GM21737 (cell line): ENCODE measurements at regions not wholly inside any gene's neighbourhood (a gene's known extent, or its start where the extent isn't known, plus 50 kb on each side); places are given as distances from the start of the nearest gene placed in this dataset.

Experiments
- ATAC-seq: cut with Tn5 transposase; IDR thresholded peaks from one replicate; pipeline ENCODE4 v1.9.1; 2021; ENCODE audit warnings: mild to moderate bottlenecking, moderate library complexity; ENCODE audit not compliant: unreplicated experiment

DNA sequence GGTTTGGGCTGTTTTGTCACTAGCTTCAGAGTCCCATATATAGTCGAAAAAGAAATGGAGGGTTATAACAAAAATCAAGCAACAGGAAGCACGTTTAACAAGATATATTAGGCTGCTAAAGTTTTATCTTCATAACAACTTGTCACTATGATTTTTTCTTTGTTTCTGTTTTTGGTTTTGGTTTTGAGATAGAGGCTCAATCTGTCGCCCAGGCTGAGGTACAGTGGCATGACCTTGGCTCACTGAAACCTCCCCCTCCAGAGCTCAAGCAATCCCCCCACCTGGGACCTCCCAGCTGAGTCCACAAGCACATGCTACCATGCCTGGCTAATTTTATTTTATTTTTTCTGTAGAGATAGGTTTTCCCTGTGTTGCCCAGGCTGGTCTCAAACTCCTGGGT, 2664.4 kb downstream of the ARAP2 start:
- no peak for ATAC-seq

DNA sequence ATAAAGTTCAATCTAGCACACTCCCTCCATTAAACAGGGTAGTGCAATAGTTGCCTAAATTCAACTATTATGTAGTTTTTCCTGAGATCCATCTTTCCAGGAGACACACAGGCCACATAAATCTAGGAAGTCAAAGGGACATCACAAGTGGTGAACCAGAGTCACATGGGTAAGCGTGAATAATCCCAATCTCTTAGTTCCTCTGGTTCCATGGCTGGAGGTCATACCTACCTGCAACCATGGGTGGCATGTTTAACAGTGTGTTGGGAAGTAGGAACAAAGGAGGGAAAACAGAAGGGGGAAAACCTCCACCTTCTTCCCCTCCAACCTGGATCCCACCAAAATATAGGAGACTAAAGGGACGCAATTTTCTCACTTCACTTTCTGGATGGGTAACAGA, 2651.6 kb downstream of the ARAP2 start:
- no peak for ATAC-seq

DNA sequence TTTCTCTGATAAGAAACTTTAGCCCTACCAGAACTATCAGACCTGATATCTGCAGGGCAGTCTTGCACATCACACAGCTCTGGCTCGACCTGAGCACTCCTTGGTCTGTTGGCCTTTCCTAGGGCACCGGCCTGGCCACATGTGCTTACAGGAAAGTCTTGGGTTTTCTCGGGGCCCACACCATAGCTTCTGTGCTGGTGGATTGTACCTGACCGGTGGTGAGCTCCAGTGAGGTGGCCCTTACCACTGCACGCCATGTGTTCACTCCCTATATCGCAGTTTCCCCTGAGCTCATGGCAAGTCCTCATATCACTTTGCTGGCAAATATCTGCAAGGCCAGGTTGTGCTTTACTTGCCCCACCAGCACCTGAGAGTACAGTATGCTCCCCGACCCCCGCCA, 2637.4 kb downstream of the ARAP2 start:
- ATAC-seq = no peak

DNA sequence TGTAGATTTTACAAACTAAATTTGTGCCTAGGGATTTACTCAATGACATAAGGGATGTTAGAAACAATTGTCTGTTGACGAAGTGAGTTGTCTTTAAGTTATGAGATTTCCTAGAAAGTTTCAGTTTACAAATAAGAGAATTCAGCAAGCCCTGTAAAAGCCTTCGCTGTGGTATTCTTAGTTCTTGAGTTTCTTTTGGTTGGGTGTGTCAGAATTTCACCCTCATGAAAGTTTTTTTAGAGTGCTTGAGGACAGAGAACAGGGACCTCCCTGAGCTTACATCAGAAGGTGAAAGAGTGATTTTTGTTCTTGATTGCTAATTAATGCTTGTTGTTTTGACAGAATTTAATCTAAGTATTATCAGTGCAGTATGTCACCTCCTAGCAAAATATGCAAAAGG, 2628.2 kb downstream of the ARAP2 start:
- ATAC-seq = no peak

DNA sequence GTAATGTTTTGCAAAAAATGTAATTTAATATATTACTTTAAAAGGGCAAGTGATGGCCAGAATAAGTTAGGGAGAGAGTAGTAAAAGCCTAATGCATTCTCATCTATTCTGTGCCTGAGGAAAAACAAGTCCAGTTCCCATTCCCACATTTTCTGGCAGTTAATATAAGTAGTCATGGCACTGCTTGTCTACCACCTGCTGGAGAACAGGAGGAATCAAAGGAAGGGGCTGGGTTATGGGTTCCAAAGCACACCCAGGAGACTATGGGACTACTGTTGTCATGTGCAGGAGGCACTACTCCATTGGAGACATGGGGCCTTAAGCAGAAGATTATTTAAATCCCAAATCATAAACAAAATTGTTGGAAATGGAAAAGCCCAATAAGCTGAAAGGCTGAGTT, 2618.6 kb downstream of the ARAP2 start:
- ATAC-seq = no peak

DNA sequence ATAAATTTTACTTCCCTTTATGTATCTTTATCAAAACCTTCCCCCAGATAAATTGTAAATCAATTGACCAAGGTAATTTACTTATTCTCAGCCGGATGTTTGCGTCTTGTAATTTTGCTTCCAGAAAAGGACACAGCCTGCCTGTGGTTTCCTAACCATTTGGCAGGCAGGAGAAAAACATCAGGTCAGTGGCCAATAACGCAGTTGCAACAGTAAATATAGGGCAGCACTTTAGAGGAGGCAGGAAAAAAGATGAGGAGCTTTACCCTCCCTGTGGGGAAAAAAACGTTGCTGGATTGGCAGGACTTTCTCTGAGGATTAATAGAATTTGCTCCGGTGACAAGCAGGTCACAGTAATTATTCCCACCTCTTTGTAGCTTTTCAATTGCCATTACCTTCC, 2618.1 kb downstream of the ARAP2 start:
- ATAC-seq = no peak

DNA sequence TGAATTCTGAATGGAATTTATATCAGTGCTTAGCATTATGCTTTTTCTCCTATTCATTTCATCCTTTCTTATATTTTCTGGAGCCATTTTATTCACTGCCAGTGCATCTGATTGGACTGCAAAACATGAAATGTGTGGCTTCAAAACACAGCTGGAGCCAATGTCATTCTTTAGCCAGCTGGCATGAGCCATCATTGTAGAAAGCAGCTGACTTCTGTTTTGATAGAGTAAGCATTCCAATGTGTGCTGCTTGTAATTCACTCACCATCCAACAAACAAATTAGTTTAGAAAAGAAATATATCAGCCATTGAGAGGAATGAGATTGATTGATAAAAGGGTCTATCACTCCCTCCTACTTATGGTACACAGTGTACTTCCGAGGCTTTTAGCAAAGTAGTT, 2616.0 kb downstream of the ARAP2 start:
- ATAC-seq = no peak

DNA sequence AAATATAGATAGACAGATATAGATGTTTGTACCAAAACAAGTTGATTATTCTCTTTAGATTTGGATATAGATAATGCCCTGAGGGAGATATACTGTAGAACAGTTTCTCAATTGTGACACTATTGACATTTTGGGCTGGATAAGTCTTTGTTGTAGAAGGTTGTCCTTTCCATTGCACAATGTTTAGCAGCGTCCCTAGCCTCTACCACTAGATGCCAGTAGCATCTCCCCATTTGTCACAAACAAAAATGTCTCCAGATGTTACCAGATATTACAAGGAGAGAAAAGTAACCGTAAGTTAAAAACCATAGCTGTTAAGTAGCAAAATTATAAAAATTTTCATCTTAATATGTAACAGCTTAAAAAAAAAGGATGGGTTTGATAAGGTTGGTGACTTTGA, 2595.3 kb downstream of the ARAP2 start:
- ATAC-seq = no peak

DNA sequence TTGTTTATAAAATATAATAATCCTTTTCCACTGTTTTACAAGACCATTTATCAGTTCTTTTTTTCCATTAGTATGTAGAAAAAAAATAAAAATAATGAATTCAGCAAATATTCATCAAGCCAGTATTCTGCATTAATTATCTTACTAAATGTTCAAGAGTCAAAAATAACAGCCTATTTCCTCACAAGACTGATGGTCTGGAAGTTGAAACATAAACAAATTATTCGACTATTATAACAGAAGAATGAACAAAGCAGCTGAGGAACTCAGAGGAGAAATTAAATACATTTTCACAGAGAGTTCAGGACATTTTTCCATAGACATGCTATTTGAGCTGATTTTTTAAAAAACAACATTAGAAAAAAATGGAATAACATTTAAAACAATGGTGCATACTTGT, 2594.8 kb downstream of the ARAP2 start:
- no peak for ATAC-seq

DNA sequence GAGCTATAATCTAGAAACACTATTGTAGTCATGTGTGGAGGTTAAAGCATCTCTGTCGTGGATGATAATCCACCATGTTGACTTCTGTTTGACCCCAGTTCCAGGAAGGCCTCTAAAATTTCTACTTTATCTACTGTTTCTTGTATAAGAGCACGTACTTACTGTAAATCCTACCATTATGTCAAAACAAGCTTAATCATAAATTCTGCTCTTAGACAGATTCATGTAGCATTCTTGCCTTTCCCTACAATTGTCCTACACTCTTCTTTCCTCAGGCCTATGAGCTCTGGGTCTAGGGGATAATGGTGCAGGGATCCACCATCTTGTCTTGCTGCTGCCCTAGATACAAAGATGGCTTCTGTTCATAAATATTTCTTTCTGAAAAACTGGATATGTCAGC, 2594.3 kb downstream of the ARAP2 start:
- ATAC-seq = no peak

DNA sequence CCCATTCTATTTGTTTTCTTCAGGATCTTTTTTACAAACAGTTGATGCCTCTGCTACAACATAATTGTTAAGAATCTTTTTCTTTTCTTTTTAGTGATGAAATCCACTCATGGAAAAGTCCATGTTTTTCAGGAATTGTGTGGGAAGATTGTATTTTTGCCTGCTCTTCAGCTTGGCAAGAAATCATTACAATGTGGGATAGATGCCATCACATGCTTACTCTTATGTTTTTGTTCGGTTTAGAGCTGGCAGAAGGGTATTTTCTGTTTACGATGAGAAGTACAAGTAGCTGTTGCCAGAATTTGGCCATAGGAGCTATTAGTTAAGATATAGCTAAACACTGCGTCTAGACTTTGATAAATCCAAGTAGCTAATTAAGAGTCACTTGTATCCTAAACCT, 2585.3 kb downstream of the ARAP2 start:
- no peak for ATAC-seq

DNA sequence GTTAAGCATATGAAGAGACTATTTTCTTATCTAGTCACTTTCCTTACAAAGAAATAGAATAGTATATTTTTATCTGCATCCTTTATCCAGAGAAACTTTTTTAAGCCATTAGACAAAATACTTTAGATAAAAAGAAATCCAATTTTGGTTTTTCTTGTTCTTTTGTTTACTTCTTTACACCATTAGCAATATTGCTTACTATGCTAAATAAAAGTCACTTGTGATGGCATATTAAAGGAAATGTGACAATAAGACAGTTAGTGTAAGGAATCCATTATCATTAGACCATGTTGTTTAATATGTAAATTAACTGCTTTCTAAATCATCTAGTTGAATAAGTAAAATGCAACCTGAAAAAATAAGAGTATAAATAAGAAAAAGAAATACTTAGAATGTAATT, 2582.7 kb downstream of the ARAP2 start:
- no peak for ATAC-seq

DNA sequence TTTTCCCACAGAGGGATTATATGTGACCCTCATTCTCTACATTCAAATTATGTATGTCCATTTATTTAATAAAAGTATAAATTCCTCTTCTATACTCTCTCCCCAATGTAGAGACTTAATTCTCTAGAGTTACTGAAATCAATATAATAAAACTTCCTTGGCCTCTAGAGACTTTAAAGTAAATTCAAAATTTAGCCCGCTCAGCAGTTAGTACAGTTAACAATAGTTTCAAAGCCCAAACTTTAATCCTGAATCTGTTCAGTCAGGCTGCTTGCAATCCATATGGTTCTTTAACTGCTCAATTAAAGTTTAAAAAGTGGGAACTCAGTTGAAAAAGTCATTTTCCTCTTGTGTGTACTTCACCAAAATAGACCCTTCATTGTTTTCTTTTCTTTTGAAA, 2558.4 kb downstream of the ARAP2 start:
- no peak for ATAC-seq

DNA sequence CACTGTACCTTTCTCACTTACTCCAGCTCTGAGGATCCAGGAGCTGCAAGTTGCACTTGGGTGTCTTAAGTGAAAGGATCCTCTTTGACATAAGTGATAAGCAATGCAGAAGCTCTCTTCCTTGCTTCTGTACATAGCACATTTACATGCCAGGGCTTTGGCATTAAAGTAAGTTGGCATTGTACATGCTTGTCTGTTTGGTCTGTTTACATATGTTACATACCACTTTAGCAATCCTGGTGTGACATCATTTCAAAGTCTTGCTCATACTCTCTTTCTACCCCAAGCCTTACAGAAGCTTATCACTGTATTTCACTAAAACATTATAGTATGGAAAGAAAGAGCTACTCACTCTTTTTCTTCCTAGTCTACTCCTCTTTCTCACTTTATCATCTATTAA, 2548.3 kb downstream of the ARAP2 start:
- no peak for ATAC-seq

DNA sequence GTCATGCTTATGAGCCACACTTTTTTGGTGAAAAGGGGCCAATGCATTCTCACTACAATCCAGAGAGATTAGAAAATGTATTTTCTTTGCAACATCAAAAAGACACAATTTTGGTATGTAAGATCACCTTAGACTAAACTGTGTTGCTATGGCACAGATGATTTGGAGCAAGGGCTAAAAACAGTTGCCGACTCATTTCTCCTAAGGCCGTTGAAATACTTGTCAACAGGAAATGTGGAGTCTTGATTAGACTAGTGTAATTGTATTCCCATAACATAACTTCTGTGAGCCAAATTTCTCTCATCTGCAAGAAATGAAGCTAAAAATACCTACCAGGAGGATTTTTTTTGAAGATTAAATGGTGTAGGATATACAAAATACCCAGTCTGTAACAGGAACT, 2547.7 kb downstream of the ARAP2 start:
- ATAC-seq = no peak

DNA sequence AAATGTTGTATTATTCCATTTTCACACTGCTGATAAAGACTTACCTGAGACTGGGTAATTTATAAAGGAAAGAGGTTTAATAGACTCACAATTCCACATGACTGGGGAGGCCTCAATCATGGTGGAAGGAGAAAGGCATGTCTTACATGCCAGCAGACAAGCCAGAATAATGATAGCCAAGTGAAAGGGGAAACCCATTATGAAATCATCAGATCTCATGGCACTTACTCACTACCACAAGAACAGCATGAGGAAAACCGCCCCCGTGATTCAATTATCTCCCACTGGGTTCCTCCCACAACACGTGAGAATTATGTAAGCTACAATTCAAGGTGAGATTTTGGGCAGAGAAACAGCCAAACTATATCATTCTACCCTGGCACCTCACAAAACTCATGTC, 2535.1 kb downstream of the ARAP2 start:
- no peak for ATAC-seq

DNA sequence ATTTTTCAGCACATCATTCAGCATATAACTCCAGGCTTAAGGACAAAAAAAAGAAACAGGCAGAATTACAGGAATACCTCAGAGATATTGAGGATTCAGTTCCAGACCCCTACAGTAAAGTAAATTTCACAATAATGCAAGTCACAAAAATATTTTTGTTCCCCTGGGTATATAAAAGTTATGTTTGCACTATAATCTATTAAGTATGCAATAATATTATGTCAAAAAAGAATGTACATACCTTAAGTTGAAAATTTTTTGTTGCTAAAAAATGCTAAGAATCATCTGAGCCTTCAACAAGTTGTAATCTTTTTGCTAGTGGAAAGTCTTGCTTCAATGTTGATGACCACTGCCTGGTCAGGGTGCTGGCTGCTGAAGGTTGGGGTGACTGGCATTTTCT, 2532.5 kb downstream of the ARAP2 start:
- no peak for ATAC-seq

DNA sequence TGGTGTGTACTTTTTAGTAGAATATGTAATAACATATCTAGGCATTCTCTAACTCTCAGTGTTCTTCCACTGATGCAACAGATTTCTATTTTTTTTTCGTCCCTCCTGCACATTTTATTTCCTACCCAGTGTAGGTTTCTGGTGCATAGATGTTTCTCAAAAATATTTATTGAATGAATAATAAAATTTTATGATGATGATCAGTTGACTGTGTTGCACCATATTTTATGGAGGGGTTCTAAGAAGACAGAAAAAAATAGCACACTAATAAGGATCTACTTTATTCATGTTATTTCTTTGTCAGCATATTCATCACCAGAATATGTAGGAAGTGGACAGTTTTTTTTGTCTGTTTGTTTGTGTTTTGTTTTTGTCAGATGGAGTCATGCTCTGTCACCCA, 2529.3 kb downstream of the ARAP2 start:
- ATAC-seq = no peak

DNA sequence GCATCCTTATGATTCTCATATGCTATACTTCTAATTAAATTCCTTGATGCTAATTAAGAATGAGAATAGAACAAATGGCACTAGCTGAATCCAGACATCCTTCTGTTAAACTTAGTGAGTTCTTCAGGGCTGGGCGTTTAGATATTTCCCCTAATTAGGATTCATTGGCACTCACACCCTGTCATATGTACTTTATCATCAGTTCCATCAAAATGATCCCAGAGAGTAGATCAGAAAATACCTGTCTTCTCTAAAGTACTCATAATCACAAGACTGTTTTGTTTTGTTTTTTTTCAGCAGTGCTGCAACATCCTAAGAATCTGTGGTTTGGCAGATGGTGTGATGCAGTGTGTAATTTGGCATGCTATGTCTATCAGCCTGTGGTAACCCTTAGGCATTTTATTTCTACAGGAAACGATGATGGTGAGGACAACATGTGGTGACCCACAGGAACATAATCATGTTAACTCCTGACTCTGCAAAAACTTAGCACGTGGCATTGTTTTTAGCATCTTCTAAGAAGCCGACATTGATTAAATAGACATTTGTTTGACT, 2528.4 kb downstream of the ARAP2 start:
- no peak for ATAC-seq

DNA sequence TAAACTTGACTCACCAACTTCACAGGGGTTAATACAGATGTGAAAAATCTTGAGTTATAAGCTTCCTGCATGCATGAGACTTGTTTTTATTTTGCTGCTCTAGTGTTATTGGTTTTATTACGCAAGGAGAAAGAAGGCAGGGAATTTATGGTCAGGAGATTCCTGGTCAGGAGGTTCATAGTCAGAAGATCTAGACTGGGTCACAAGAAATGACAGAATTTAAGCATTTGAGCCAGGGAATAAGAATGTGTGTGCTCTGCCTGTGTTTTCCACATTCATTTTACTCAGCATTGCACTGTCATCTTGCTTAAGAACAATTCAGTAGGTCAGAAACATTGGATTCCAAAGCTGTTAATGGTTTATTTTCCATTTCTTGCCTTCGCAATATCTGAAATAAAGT, 2522.1 kb downstream of the ARAP2 start:
- ATAC-seq = no peak

DNA sequence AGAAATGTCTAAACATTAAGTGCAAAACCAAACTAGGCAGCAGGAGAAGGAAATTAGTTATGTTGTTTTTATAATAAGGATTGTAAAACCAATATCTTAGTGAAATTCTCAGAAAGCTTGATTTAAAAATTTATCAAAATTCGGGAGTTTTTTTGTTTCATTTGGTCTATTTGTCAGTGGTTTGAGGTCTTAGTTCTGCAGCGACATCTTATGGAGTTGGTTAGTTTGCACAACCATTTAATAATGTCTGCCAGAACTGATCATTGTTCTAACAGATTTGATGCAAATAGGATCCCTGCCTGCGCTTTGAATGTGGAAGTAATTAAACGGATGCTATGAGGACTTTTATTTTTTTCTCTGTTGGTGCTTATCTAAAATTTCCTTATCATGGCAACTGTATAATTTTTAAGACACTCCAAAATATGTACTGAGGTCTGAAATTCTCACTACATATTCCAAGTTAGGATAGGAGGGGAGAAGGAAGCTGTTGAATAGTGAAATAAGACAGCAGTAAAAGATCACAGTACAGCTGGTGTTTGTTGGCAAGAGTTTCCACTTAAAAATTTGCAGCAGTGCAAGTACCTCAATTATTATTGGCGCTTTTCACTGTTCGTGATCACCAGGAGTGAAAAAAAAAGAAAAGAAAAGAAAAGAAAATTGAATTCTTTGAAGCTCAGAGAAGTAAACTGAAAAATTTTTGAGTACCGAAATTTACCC, 2521.4 kb downstream of the ARAP2 start:
- no peak for ATAC-seq

DNA sequence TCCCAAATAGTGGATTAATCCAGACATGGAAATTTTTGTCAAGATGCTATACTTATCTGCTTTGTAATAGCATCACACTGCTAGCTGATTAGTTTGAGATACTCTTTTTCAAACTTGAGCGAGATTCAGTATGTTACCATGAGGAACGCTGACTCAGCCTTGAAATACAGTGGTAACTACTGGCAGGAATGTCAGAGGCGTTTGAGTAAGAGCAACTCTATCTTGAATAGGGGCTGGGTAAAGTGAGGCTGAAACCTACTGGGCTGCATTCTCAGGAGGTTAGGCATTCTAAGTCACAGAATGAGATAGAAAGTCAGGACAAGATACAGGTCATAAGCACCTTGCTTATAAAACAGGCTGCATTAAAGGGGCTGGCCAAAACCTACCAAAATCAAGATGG, 2519.6 kb downstream of the ARAP2 start:
- ATAC-seq = no peak

DNA sequence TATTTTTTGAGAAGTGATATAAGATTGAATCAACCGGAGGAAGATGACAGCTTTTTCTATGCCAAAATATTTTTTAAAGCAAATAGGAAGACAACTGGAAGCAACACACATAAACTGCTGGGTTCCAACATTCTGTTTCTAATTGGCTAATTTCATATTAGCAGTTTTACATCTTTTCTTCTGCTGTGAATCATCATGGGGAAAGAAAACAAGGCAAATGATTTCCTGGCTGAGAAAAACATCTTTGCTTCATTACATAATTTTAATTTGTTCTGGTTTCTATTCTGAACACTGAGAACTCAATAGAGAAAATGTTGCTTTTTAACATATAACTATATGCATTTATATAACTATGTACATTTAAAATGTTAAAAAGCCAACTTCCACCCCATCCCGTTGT, 2518.5 kb downstream of the ARAP2 start:
- ATAC-seq = no peak
